GM21447 (cell line): ENCODE measurements at regions not wholly inside any gene's neighbourhood (a gene's known extent, or its start where the extent isn't known, plus 50 kb on each side); places are given as distances from the start of the nearest gene placed in this dataset.

Experiments
- ATAC-seq: cut with Tn5 transposase; IDR thresholded peaks from one replicate; pipeline ENCODE4 v1.9.1; 2021; ENCODE audit not compliant: unreplicated experiment

GRCh38 chr10:128976856-128977255 lies 490.2 kb upstream of the MGMT start:
- no peak for ATAC-seq

- ATAC-seq: no peak
These were observed 488.8 kb upstream of the MGMT start for GRCh38 chr10:128978211-128978610.

DNA sequence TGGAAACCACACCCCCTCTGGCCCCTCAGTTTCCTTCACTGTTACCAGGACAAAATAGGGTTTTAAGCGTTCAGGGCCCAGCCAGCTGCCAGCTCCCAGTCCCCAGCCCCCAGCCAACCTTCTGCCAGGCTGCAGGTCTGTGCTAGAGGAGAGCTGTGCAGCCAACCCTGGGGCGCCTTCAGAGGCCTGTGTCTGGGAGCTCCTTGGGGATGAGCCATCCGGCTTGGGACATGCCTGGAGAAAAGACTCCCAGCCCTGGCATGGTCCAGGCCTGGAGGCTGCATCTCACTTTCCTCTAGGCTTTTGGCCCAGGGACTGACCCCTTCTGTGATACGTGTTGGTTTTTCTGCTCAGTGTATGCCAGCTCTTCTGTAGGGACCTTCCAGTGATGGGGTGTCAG lies 487.6 kb upstream of the MGMT start:
- no peak for ATAC-seq

- ATAC-seq: no peak
These were observed 485.8 kb upstream of the MGMT start for GRCh38 chr10:128981251-128981650.

DNA sequence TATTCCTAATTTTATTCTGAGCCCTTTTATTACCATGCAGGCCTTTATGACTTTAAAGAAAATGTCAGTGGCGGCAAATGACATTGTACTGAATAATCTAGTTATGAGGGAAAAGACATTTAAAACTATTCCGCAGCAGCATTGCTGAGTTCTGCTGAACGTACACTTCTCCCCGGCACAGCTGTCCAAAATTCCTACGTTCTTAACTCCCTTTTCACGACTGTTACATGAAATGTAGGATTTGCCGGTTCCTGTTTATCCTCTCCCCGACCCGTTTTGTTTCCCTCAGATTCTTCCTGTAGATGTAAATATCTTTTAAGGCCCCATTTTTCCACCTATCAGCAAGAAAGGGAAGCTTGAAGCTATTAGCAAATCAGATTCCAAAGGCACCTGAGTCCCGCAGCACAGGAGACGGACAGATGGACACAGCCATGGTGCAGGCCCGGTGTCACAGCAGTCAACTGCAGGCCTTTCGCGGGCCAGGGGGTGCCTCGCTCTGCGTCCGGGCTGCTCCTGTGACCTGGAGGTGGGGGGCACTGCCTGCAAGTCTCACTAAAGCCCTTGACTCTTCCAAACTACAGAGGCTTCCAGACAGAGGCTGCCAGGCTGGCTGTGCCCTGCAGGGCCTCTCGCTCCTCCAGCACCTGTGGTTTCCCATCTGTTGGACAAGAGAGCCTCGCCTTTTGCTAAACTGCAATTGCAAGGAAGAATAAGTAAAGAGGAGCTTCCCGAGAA lies 485.0 kb upstream of the MGMT start:
- ATAC-seq: no peak

DNA sequence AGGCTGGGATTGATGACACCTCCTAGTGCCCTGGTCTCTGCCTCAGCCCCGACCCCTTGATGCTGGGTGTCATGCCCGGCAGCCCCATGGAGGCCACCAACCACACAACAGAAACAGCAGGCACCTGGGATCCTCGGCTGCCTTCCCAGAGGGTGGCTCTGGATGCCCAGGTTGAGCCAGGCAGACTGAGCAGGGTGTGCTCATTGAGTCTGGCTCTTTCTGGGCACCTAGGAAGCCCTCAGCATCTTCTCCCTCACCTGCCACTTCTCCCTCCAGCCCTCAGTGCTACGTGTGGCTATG lies 484.5 kb upstream of the MGMT start:
- ATAC-seq: no peak

- ATAC-seq: no peak
These were observed 482.0 kb upstream of the MGMT start for GRCh38 chr10:128985036-128985435.

GRCh38 chr10:128990986-128991385 lies 476.1 kb upstream of the MGMT start:
- ATAC-seq: no peak

DNA sequence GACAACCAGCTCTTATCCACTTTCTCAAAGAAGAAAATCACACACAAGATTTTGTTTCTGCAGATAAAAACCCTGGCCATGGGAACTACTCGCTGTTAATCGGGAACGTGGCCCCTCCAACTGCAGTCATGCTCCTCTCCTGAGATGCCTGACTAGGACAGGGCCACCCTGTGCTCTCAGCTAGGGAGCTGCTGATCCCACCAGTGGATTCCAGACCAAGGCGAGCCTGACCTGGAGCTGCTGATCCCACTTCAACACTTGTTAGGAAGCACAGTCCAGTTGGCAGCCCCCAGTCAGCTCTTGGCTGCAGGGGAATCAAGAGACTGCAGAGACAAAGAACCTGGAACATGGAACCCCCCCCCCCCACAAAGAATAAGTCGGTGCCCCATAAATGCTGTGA lies 474.3 kb upstream of the MGMT start:
- ATAC-seq: no peak

GRCh38 chr10:128993443-128993842 lies 473.6 kb upstream of the MGMT start:
- ATAC-seq: no peak

- ATAC-seq: no peak
These were observed 473.0 kb upstream of the MGMT start for GRCh38 chr10:128993911-128994538.

DNA sequence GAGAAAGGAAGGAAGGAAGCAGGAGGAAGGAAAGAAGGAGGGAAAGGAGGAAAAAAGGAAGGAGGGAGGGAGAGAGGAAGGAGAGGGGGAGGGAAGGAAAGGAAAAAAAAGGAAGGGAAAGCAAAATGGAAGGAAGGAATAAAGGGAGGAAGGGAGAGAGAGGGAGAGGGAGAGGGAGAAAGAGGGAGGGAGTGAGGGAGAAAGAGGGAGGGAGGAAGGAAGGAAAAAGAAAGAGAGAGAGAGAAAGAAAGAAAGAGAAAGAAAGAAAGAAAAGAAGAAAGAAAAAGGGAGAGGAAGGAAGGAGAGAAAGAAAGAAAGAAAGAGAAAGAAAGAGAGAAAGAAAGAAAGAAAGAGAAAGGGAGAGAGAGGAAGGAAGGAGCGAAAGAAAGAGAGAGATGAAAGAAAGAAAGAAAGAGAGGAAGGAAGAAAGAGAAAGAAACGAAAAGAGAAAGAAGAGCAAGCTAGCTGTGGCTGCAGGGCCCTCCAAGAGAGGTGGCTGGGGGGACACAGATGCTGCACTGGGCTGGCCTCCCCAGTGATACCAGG lies 472.4 kb upstream of the MGMT start:
- ATAC-seq: no peak

DNA sequence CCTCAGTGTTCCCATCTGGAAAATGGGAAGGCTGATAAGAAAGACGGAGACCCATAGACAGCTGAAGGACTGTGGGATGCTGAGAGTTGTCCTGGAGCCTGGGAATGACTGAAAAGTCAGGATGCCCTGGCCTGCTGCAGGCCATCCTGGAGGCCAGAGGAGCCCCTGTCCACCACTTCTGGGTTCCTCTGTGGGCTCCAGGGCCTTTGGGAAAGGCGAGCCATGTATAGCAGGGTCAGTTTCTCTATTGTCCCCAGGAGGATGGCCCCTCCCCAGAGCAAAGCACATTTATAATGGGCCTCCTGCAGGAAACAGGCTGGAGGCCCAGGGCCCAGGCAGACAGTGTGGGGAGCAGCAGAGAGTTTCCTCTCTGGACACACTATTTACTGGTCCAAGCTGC lies 471.4 kb upstream of the MGMT start:
- ATAC-seq: no peak

GRCh38 chr10:128996092-128996491 lies 470.9 kb upstream of the MGMT start:
- ATAC-seq: no peak

DNA sequence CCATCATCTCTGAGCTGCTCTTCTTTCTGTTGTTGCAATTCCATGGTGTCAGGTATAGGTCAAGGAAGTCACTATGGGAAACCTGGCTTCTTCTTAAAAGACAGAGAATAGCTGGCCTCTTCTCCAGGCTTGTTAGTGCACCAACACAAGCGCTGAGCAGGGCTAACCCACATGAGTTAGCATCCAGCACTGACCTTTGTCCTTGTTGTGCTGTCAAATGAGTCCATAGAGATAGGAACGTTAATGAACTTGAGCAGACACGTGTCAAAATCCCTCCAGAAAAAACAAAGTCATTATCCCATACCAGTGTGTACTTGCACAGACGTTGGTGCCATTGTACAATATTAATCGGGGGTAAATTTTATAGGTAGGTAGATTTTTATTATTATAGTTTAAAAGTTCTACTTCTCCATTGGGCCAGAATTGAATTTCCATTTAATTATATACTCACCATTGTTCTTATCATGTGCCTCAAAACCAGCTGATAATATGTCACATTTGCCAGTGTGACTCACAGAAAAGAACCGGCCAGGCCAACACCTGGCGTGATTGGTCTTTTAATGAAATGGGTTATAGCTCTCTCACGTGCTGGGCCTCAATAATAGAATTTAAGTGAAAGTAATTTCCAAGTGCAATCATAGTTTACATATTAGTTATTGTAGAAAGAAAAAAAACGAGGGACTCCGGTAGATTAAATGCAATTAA lies 468.8 kb upstream of the MGMT start:
- no peak for ATAC-seq

- no peak for ATAC-seq
These were observed 462.6 kb upstream of the MGMT start for GRCh38 chr10:129004398-129004797.

DNA sequence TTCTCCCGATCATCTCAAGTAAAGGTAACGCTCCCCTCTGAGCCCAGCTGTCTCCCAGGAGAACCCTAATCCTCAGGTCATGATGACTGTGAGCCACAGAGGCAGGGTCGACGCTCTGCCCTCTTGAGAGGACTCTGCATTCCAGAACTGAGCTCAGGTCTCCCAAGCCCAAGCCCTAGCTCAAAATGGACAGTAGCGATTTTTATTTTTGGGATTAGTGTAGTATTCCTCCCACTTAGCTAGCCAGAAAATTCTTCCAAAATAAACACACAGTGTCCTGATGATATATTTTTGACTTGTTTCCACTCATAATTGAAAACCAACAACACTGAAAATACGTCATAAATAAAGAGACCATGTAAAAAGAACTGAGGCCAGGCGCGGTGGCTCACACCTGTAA lies 462.0 kb upstream of the MGMT start:
- ATAC-seq: no peak

GRCh38 chr10:129005804-129006203 lies 461.2 kb upstream of the MGMT start:
- no peak for ATAC-seq

GRCh38 chr10:129018511-129018910 lies 448.5 kb upstream of the MGMT start:
- ATAC-seq: no peak

- ATAC-seq: no peak
These were observed 446.2 kb upstream of the MGMT start for GRCh38 chr10:129020651-129021330.

DNA sequence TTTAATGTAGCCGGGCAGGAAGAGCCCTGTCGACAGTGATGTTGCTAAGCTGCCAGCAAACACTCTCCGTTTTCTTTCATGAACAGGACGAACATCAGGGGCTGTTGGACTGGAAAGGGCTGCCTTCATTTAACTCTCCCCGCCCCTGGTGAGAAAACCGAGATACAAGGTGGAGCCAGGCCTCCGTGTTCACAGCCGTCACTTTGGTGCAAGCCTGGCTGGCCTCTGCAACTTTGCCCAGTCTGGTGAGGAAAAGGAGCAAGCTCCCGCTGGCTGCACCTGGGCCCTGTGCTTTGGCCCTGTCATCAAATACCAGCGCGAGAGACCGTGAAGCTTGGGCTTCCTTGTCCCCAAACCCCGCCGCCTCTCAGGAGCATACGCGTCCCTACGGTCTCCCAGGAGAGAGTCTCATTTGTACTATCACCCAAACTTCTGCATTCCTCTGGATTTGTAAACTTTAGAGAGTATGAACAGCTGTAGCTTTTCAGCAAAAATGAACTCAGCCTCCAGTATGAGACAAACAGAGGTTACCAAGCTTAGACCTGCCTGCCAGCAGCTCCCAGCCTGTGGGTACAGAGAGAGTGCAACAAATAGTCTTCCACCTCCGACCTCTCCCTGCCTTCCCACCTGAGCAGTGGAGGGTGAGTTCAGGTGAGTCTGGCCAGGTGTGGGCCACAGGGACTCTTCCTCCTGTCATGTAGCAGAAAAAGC lies 445.3 kb upstream of the MGMT start:
- ATAC-seq: no peak
